ENCODE measurements at regions not wholly inside any gene's neighbourhood (a gene's known extent, or its start where the extent isn't known, plus 50 kb on each side); places are given as distances from the start of the nearest gene placed in this dataset.

GRCh38 chr2:67032076-67032475, 365.1 kb upstream of the ETAA1 start:
- no peak for DNase-seq (ENCODE audit: low spot score)
- peaks cover 9% of the 10 kb centered on the region for H3K9me3 Mint-ChIP-seq (ENCODE audit: low read depth)
- H3K27me3 Mint-ChIP-seq (ENCODE audit: low read depth): peaks cover 10% of the 10 kb centered on the region
- no peak overlapping the region for H3K4me3 Mint-ChIP-seq (ENCODE audit: unreplicated experiment)
- H3K27ac Mint-ChIP-seq (ENCODE audit: unreplicated experiment): no peak overlapping the region
- TF ChIP-seq CTCF (IDR thresholded peaks at IDR 0.05): no peak
- no peaks in the 10 kb centered on the region for H3K4me1 Mint-ChIP-seq (ENCODE audit: low read depth)
- no peaks in the 10 kb centered on the region for H3K36me3 Mint-ChIP-seq (ENCODE audit: low read depth)

GRCh38 chr2:67036444-67036843, 360.7 kb upstream of the ETAA1 start:
- Mint-ChIP-seq H3K27me3 (ENCODE audit: low read depth) (peaks cover 7% of the 10 kb centered on the region), H3K9me3 (ENCODE audit: low read depth) (peaks cover 3% of the 10 kb centered on the region), H3K4me1 (ENCODE audit: low read depth) (no peaks in the 10 kb centered on the region), H3K36me3 (ENCODE audit: low read depth) (no peaks in the 10 kb centered on the region), H3K27ac (ENCODE audit: unreplicated experiment) (no peak overlapping the region), H3K4me3 (ENCODE audit: unreplicated experiment) (no peak overlapping the region)
- no peak for TF ChIP-seq CTCF (IDR thresholded peaks at IDR 0.05)
- no peak for DNase-seq (ENCODE audit: low spot score)

GRCh38 chr2:67037655-67038054, 359.5 kb upstream of the ETAA1 start:
- Mint-ChIP-seq H3K27ac (ENCODE audit: unreplicated experiment) (no peak overlapping the region), H3K27me3 (ENCODE audit: low read depth) (peaks cover 6% of the 10 kb centered on the region), H3K4me1 (ENCODE audit: low read depth) (no peaks in the 10 kb centered on the region), H3K36me3 (ENCODE audit: low read depth) (no peaks in the 10 kb centered on the region), H3K9me3 (ENCODE audit: low read depth) (no peaks in the 10 kb centered on the region), H3K4me3 (ENCODE audit: unreplicated experiment) (no peak overlapping the region)
- no peak for DNase-seq (ENCODE audit: low spot score)
- TF ChIP-seq CTCF (IDR thresholded peaks at IDR 0.05): no peak

- no peak for DNase-seq (ENCODE audit: low spot score)
- no peak overlapping the region for H3K4me3 Mint-ChIP-seq (ENCODE audit: unreplicated experiment)
- H3K4me1 Mint-ChIP-seq (ENCODE audit: low read depth): no peaks in the 10 kb centered on the region
- peaks cover 3% of the 10 kb centered on the region for H3K27me3 Mint-ChIP-seq (ENCODE audit: low read depth)
- no peak overlapping the region for H3K27ac Mint-ChIP-seq (ENCODE audit: unreplicated experiment)
- TF ChIP-seq CTCF (IDR thresholded peaks at IDR 0.05): no peak
- no peaks in the 10 kb centered on the region for H3K9me3 Mint-ChIP-seq (ENCODE audit: low read depth)
- H3K36me3 Mint-ChIP-seq (ENCODE audit: low read depth): no peaks in the 10 kb centered on the region
Observed at GRCh38 chr2:67038195-67038594, 358.9 kb upstream of the ETAA1 start.

- Mint-ChIP-seq H3K4me3 (ENCODE audit: unreplicated experiment) (no peak overlapping the region), H3K27ac (ENCODE audit: unreplicated experiment) (no peak overlapping the region), H3K4me1 (ENCODE audit: low read depth) (no peaks in the 10 kb centered on the region), H3K27me3 (ENCODE audit: low read depth) (peaks cover 3% of the 10 kb centered on the region), H3K36me3 (ENCODE audit: low read depth) (no peaks in the 10 kb centered on the region), H3K9me3 (ENCODE audit: low read depth) (no peaks in the 10 kb centered on the region)
- DNase-seq (ENCODE audit: low spot score): no peak
- no peak for TF ChIP-seq CTCF (IDR thresholded peaks at IDR 0.05)
Observed at GRCh38 chr2:67039058-67039457, 358.1 kb upstream of the ETAA1 start.

Data from chondrocyte (in vitro differentiated cells).